Fibroblast of pulmonary artery (primary cell): ENCODE measurements at regions not wholly inside any gene's neighbourhood (a gene's known extent, or its start where the extent isn't known, plus 50 kb on each side); places are given as distances from the start of the nearest gene placed in this dataset.
A peak's percentile ranks its signal among the peaks of the same experiment; 100 is the strongest.

ENCODE experiments used
- DNase-seq: peaks from one replicate; pipeline ENCODE4 v3.0.0-alpha.2; 2010; ENCODE audit warnings: low read depth
- H3K4me3 ChIP-seq: replicated peaks from 2 replicates; pipeline ENCODE4 v1.5.1; 2011; ENCODE audit warnings: low read depth, mild to moderate bottlenecking, control low read depth, low read length, moderate library complexity
- CTCF ChIP-seq: IDR thresholded peaks from 2 replicates; pipeline ENCODE4 v1.5.1; 2011; ENCODE audit warnings: mild to moderate bottlenecking, control low read depth, low read length, inconsistent platforms; ENCODE audit errors: missing control alignments

GRCh38 chr2:188068093-188068492 lies 223.6 kb upstream of the GULP1 start:
- TF ChIP-seq CTCF: no peak
- no peak overlapping the region for H3K4me3 ChIP-seq
- no peak for DNase-seq

- no peak for TF ChIP-seq CTCF
- no peak for DNase-seq
Observed at GRCh38 chr2:188076149-188077056, 215.3 kb upstream of the GULP1 start.

DNA sequence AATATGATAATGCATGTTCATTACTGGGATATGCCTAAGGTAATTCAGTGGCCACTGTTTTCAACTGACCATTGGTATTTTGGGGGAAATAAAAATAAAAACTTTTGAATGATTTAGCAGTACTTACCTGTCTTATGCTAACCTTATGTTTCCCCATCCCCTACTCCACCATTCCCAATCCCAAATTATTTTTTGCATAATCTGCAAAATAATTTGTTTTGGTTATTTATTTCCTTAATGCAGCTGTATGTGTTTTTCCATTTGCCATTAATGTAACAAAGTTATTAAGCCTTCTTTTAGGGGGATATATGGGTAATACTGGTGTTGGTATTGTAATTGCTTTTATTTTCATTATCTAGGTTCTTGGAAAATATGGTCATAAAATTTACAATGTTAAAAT lies 213.9 kb upstream of the GULP1 start:
- DNase-seq: no peak
- H3K4me3 ChIP-seq: no peak overlapping the region
- TF ChIP-seq CTCF: no peak

More at GRCh38 chr2:188076149-188077056, 215.3 kb upstream of the GULP1 start:
- no peak overlapping the region for H3K4me3 ChIP-seq

GRCh38 chr2:188078534-188078933 lies 213.1 kb upstream of the GULP1 start:
- DNase-seq: no peak
- TF ChIP-seq CTCF: no peak
- H3K4me3 ChIP-seq: no peak overlapping the region

GRCh38 chr2:188079196-188079595 lies 212.5 kb upstream of the GULP1 start:
- no peak for TF ChIP-seq CTCF
- no peak overlapping the region for H3K4me3 ChIP-seq
- peak; percentile 67 for DNase-seq

DNA sequence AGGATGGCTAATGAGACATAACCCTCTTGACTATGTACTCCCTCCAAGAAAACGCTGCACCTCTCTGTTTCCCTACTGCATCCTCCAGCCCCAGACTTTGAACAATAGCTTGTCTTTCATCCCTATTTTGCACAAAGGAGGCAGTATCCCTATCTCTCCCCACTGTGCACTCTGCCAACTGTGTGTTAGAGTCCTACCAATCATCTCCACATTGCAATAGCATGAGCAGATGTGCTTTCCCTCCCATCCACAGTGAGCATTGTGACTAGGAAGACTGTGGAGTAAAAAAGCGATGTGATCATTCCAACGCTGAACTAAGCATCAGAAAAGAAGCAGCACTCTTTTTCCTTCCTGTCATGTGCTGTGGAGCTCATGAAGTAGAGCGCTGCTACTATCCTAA lies 206.3 kb upstream of the GULP1 start:
- no peak for DNase-seq
- no peak overlapping the region for H3K4me3 ChIP-seq
- TF ChIP-seq CTCF: no peak

GRCh38 chr2:188089901-188090300 lies 201.8 kb upstream of the GULP1 start:
- TF ChIP-seq CTCF: no peak
- H3K4me3 ChIP-seq: no peak overlapping the region
- peak; percentile 48 for DNase-seq
